Bronchial epithelial cell (primary cell): ENCODE measurements at regions not wholly inside any gene's neighbourhood (a gene's known extent, or its start where the extent isn't known, plus 50 kb on each side); places are given as distances from the start of the nearest gene placed in this dataset.
A peak's percentile ranks its signal among the peaks of the same experiment; 100 is the strongest.

Source experiments
- DNase-seq: peaks from one replicate; pipeline ENCODE4 v3.0.0-alpha.2; 2010; ENCODE audit warnings: low read depth
- FAIRE-seq: peaks from 2 replicates; lab custom pipeline; 2011; peaks lifted over from hg19 to GRCh38; lab: Jason Lieb, UNC
- H3K27me3 ChIP-seq: 2 replicates; pipeline ENCODE4 v1.5.1; 2011; ENCODE audit warnings: low read length; ENCODE audit not compliant: control insufficient read depth, insufficient read depth
- H3K36me3 ChIP-seq: 2 replicates; pipeline ENCODE4 v1.5.1; 2011; ENCODE audit warnings: low read length; ENCODE audit not compliant: control insufficient read depth, insufficient read depth
- H3K4me3 ChIP-seq: 2 replicates; pipeline ENCODE4 v1.5.1; 2011; ENCODE audit warnings: mild to moderate bottlenecking, low read depth, low read length, control low read depth
- CTCF ChIP-seq: IDR thresholded peaks from 2 replicates; pipeline ENCODE4 v1.5.1; 2011; ENCODE audit warnings: mild to moderate bottlenecking, moderate library complexity, low read length, control low read depth, inconsistent platforms; ENCODE audit not compliant: insufficient read depth, severe bottlenecking

GRCh38 chr12:89779090-89779489, 70.5 kb upstream of the ATP2B1 start:
- peak; percentile 83 for DNase-seq
- no peak for TF ChIP-seq CTCF
- FAIRE-seq = no peak

GRCh38 chr12:89777733-89778379, 69.2 kb upstream of the ATP2B1 start:
- Histone ChIP-seq H3K27me3 (no peaks in the 10 kb centered on the region), H3K36me3 (no peaks in the 10 kb centered on the region), H3K4me3 (no peak overlapping the region)
- DNase-seq (no peak), FAIRE-seq (no peak)
- no peak for TF ChIP-seq CTCF

More at GRCh38 chr12:89779090-89779489, 70.5 kb upstream of the ATP2B1 start:
- Histone ChIP-seq H3K27me3 (no peaks in the 10 kb centered on the region), H3K36me3 (no peaks in the 10 kb centered on the region), H3K4me3 (no peak overlapping the region)

- no peak for FAIRE-seq
- Histone ChIP-seq H3K27me3 (no peaks in the 10 kb centered on the region), H3K36me3 (no peaks in the 10 kb centered on the region), H3K4me3 (no peak overlapping the region)
- TF ChIP-seq CTCF = no peak
- DNase-seq = no peak
Measured at GRCh38 chr12:89775986-89776365, 67.3 kb upstream of the ATP2B1 start.

GRCh38 chr12:89775063-89775985, 66.7 kb upstream of the ATP2B1 start:
- FAIRE-seq (no peak), DNase-seq (no peak)
- Histone ChIP-seq H3K4me3 (no peak overlapping the region), H3K36me3 (no peaks in the 10 kb centered on the region), H3K27me3 (no peaks in the 10 kb centered on the region)
- TF ChIP-seq CTCF = no peak

- no peak for TF ChIP-seq CTCF
- no peak for FAIRE-seq
- Histone ChIP-seq H3K27me3 (no peaks in the 10 kb centered on the region), H3K4me3 (no peak overlapping the region), H3K36me3 (no peaks in the 10 kb centered on the region)
- no peak for DNase-seq
Measured at GRCh38 chr12:89774645-89775044, 66.0 kb upstream of the ATP2B1 start.
